ENCODE measurements at regions not wholly inside any gene's neighbourhood (a gene's known extent, or its start where the extent isn't known, plus 50 kb on each side); places are given as distances from the start of the nearest gene placed in this dataset.

DNA sequence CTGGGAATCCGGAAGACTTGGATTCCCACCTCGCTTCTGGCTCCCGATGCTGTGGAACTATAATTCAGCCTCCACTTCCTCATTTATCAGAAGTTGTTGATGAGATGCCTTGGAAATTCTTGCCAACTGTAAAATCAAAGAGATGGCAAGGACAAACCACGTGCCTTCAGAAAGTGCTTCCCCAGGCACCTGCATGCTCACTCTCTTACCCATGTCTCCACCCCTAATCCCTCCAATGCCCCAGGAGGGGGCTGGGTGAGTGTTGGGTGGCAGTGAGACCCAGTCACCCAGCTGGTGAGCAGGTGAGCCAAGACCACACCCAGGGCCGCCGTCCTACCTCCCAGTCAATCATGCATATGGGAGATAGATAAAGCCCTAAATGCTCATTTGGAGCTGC, 160.8 kb downstream of the PSMG1 start:
- TF ChIP-seq SMC3 (IDR thresholded peaks at IDR 0.05; ENCODE audit: low read depth, low read length) = no peak
- TF ChIP-seq BHLHE40 (IDR thresholded peaks at IDR 0.05; ENCODE audit: low read depth, low read length) = no peak
- no peak for TF ChIP-seq MXI1 (IDR thresholded peaks at IDR 0.05; ENCODE audit: borderline replicate concordance, low read depth, low read length)
- no peak for TF ChIP-seq RAD21 (IDR thresholded peaks at IDR 0.05; ENCODE audit: low read length)
- TF ChIP-seq, protein P1, sequence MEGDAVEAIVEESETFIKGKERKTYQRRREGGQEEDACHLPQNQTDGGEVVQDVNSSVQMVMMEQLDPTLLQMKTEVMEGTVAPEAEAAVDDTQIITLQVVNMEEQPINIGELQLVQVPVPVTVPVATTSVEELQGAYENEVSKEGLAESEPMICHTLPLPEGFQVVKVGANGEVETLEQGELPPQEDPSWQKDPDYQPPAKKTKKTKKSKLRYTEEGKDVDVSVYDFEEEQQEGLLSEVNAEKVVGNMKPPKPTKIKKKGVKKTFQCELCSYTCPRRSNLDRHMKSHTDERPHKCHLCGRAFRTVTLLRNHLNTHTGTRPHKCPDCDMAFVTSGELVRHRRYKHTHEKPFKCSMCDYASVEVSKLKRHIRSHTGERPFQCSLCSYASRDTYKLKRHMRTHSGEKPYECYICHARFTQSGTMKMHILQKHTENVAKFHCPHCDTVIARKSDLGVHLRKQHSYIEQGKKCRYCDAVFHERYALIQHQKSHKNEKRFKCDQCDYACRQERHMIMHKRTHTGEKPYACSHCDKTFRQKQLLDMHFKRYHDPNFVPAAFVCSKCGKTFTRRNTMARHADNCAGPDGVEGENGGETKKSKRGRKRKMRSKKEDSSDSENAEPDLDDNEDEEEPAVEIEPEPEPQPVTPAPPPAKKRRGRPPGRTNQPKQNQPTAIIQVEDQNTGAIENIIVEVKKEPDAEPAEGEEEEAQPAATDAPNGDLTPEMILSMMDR (conservative IDR thresholded peaks at IDR 0.05; ENCODE audit: low read depth, low read length) = no peak
- H4K20me1 ChIP-seq (ENCODE audit: insufficient read depth, low read length) = no peaks in the 10 kb centered on the region
- H2AK5ac ChIP-seq (ENCODE audit: low read depth, low read length) = peak overlapping the region; percentile 98
- in situ Hi-C loops (cut with MboI; ENCODE audit: low sequenced_read_pairs) (no loop called here), dilution Hi-C loops (cut with HindIII; ENCODE audit: low sequenced_read_pairs, unreplicated experiment) (no loop called here), intact Hi-C loops (cut with micrococcal nuclease) (loop anchor here (5.0 kb wide), 1 partner anchor 200 kb away; no protein-coding TSS in a partner anchor)
- BruUV-seq (replicated peaks) = no TSS peak
- H2BK5ac ChIP-seq (ENCODE audit: low read depth, low read length, poor library complexity, severe bottlenecking) = peak overlapping the region; percentile 97
- H4K5ac ChIP-seq (ENCODE audit: low read depth, low read length) = peak overlapping the region; percentile 97
- H3K56ac ChIP-seq (ENCODE audit: extremely low read depth, insufficient read depth, low read length) = no peak overlapping the region
- peak overlapping the region; percentile 88 for H3K27ac ChIP-seq (ENCODE audit: insufficient read depth, low read length)
- ChIA-PET POLR2A (ENCODE audit: unreplicated experiment) (no interaction called here), CTCF (interaction anchor here (0.5 kb wide), 1 partner anchor 144 kb away, joined by 6 read pairs; no protein-coding TSS in a partner anchor)
- peak overlapping the region; percentile 100; the same call in 2 of the 3 replicates for H2BK15ac ChIP-seq (ENCODE audit: low read depth, low read length)
- H3K23ac ChIP-seq (ENCODE audit: low read depth, low read length) = no peak overlapping the region; the same call in 1 of the 2 replicates
- no peak overlapping the region for H3K9ac ChIP-seq (ENCODE audit: low read depth, low read length)
- peak overlapping the region; percentile 94 for H3K18ac ChIP-seq (ENCODE audit: low read depth, low read length)
- no peak overlapping the region for H3K4me2 ChIP-seq (ENCODE audit: low read depth, low read length)
- H2BK120ac ChIP-seq (ENCODE audit: low read depth, low read length) = peak overlapping the region; percentile 99
- peak overlapping the region; percentile 80 for H2BK20ac ChIP-seq (ENCODE audit: low read depth, low read length)
- peak overlapping the region; percentile 99 for H3K4ac ChIP-seq (ENCODE audit: low read depth, low read length)
- no peak for ATAC-seq (ENCODE audit: low read depth)
- peak overlapping the region; percentile 77 for H2AFZ ChIP-seq (replicated peaks; ENCODE audit: low read length, poor library complexity)
- peaks cover 31% of the 10 kb centered on the region for H3K4me1 ChIP-seq (ENCODE audit: control insufficient read depth, insufficient read depth, low read length)
- peak overlapping the region; percentile 96 to 98; a peak in 3 of 4 replicates for H4K8ac ChIP-seq (ENCODE audit: low read depth in 2 of 2, low read length in 2 of 2)
- H3K14ac ChIP-seq (replicated peaks; ENCODE audit: low read depth, low read length) = peak overlapping the region; percentile 83; the same call in 1 of the 2 replicates
- H3K9me3 ChIP-seq (ENCODE audit: control insufficient read depth, insufficient read depth, low read length) = peaks cover 4% of the 10 kb centered on the region
- no CpG with 5 or more reads among the region's 6 CpGs for WGBS, 2 experiments (ENCODE audit: extremely low coverage in 2 of 2, insufficient read length in 1 of 2)
- peak overlapping the region; percentile 76 for H2AK9ac ChIP-seq (replicated peaks; ENCODE audit: low read depth, low read length, poor library complexity)
- H3K4me3 ChIP-seq (ENCODE audit: insufficient read depth, low read depth, low read length) = no peak overlapping the region
- no peaks in the 10 kb centered on the region for H3K36me3 ChIP-seq (ENCODE audit: control insufficient read depth, insufficient read depth, low read length)
- H3K79me1 ChIP-seq (ENCODE audit: low read depth in 1 of 2, low read length in 2 of 2) = peaks cover 0 to 7% of the 10 kb centered on the region in 2 experiments; a peak in 1 of 4 replicates
- H4K91ac ChIP-seq (ENCODE audit: insufficient read depth, low read depth, low read length) = peak overlapping the region; percentile 100
- H3K27me3 ChIP-seq (ENCODE audit: control insufficient read depth, insufficient read depth, low read length) = no peaks in the 10 kb centered on the region
- no peak for DNase-seq
- H3K9me1 ChIP-seq (ENCODE audit: insufficient read depth, low read length) = peaks cover 26% of the 10 kb centered on the region
